ENCODE measurements at regions not wholly inside any gene's neighbourhood (a gene's known extent, or its start where the extent isn't known, plus 50 kb on each side); places are given as distances from the start of the nearest gene placed in this dataset.

DNA sequence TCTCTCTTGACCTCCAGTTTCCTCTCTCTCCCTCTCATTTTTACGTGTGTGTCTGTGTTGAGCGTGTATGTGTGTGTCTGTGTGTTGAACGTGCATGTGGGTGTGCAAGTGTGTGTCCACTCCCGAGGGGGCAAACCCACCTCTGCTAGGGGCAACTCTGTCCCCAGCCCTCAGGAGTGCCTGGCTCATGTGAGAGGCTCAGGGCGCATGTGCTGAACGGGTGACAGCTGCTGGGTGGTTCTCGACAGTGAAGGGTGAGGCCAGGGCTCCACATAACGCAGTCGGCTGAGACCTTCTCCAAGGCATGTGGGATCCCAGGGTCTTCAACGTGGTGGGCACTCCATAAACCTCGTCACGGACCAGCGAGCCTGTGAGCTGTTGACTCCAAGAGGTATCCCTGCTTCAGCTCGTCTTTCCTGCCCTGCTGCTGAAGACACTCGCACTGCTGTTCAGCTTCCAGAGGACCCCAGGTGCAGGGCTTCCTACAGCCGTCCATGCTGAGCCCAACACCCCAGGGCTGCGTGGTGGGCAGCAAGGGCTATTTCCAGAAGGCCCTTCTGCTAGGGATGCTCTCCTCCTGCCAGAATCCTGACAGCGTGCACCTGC lies 361.6 kb upstream of the SHH start:
- TF ChIP-seq, protein P1, sequence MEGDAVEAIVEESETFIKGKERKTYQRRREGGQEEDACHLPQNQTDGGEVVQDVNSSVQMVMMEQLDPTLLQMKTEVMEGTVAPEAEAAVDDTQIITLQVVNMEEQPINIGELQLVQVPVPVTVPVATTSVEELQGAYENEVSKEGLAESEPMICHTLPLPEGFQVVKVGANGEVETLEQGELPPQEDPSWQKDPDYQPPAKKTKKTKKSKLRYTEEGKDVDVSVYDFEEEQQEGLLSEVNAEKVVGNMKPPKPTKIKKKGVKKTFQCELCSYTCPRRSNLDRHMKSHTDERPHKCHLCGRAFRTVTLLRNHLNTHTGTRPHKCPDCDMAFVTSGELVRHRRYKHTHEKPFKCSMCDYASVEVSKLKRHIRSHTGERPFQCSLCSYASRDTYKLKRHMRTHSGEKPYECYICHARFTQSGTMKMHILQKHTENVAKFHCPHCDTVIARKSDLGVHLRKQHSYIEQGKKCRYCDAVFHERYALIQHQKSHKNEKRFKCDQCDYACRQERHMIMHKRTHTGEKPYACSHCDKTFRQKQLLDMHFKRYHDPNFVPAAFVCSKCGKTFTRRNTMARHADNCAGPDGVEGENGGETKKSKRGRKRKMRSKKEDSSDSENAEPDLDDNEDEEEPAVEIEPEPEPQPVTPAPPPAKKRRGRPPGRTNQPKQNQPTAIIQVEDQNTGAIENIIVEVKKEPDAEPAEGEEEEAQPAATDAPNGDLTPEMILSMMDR (IDR thresholded peaks at IDR 0.05; ENCODE audit: extremely low read depth in 1 of 2, insufficient read depth in 1 of 2, low read depth in 1 of 2, low read length in 2 of 2) = no peak
- no peak for TF ChIP-seq POLR2AphosphoS5 (IDR thresholded peaks at IDR 0.05; ENCODE audit: insufficient read depth, low read depth, low read length)
- TF ChIP-seq POLR2A (IDR thresholded peaks at IDR 0.05; ENCODE audit: low read depth, low read length) = no peak
- no peak for TF ChIP-seq JUN (IDR thresholded peaks at IDR 0.05; ENCODE audit: borderline replicate concordance, insufficient read depth, insufficient read length, low read depth)
